CD4-positive, alpha-beta T cell (primary cell): ENCODE measurements at regions not wholly inside any gene's neighbourhood (a gene's known extent, or its start where the extent isn't known, plus 50 kb on each side); places are given as distances from the start of the nearest gene placed in this dataset.

ENCODE experiments used
- ATAC-seq: fragments of 200-7000 bp; cut with Tn5 transposase; one replicate; pipeline ENCODE4 v1.10.0; 2022; ENCODE audit warnings: mild to moderate bottlenecking; ENCODE audit not compliant: poor library complexity
- CTCF ChIA-PET: fragments of 350-600 bp; sonication (Branson Sonifier 250); formaldehyde crosslinking; loops from one replicate; lab custom pipeline; 2021; ENCODE audit warnings: antibody characterized with exemption, inconsistent platforms; lab: Charles Lee
- POLR2A ChIA-PET: fragments of 350-600 bp; sonication (Branson Sonifier 250); formaldehyde crosslinking; loops from one replicate; lab custom pipeline; 2021; ENCODE audit warnings: antibody characterized with exemption, inconsistent platforms; lab: Charles Lee
- DNase-seq, 14 experiments: peaks; one replicate each; pipeline ENCODE4 v3.0.0-alpha.2; 2013 to 2020; ENCODE audit warnings: mixed read lengths in 2 of 14
- H3K27ac ChIP-seq, 2 donors: one replicate each; pipeline versions ENCODE4 v1.5.1 to v1.7.0; 2013; ENCODE audit warnings: low read length in 2 of 2, low read depth in 1 of 2, mild to moderate bottlenecking in 1 of 2
- H3K27me3 ChIP-seq, 2 experiments: 1 replicate in 1 of 2; 2 replicates in 1 of 2; pipeline versions ENCODE4 v1.6.1 to v1.7.0; 2013; ENCODE audit warnings: low read length in 2 of 2, control low read depth in 1 of 2, mild to moderate bottlenecking in 1 of 2, moderate library complexity in 1 of 2; ENCODE audit not compliant: insufficient read depth in 2 of 2, control insufficient read depth in 1 of 2
- H3K36me3 ChIP-seq: one replicate; pipeline ENCODE4 v1.6.1; 2013; ENCODE audit warnings: low read length, control low read depth; ENCODE audit not compliant: insufficient read depth
- H3K4me1 ChIP-seq: one replicate; pipeline ENCODE4 v1.6.1; 2013; ENCODE audit warnings: low read length, control low read depth; ENCODE audit not compliant: insufficient read depth
- H3K4me3 ChIP-seq: one replicate; pipeline ENCODE4 v1.5.1; 2013; ENCODE audit warnings: mild to moderate bottlenecking, low read length, moderate library complexity
- H3K9me3 ChIP-seq, 2 experiments: 1 replicate in 1 of 2; 2 replicates in 1 of 2; pipeline versions ENCODE4 v1.6.1 to v1.7.0; 2013; ENCODE audit warnings: low read length in 2 of 2, mild to moderate bottlenecking in 2 of 2, control low read depth in 1 of 2, moderate library complexity in 1 of 2; ENCODE audit not compliant: control insufficient read depth in 1 of 2, insufficient read depth in 1 of 2
- H3K27ac Mint-ChIP-seq: one replicate; pipeline ENCODE4 v1.8.0; 2020; ENCODE audit warnings: mixed read lengths
- H3K27me3 Mint-ChIP-seq: one replicate; pipeline ENCODE4 v1.8.0; 2021; ENCODE audit warnings: mixed read lengths
- H3K36me3 Mint-ChIP-seq: one replicate; pipeline ENCODE4 v1.8.0; 2021; ENCODE audit warnings: low read depth, mixed read lengths
- H3K4me1 Mint-ChIP-seq: one replicate; pipeline ENCODE4 v1.8.0; 2021; ENCODE audit warnings: low read depth, mixed read lengths
- H3K4me3 Mint-ChIP-seq: one replicate; pipeline ENCODE4 v1.8.0; 2020; ENCODE audit warnings: mild to moderate bottlenecking, mixed read lengths
- H3K9me3 Mint-ChIP-seq: one replicate; pipeline ENCODE4 v1.8.0; 2020; ENCODE audit warnings: mixed read lengths
- intact Hi-C, 2 experiments: fragments of 100-400 bp; cut with DNase I in 1 of 2; cut with micrococcal nuclease in 1 of 2; formaldehyde crosslinking; loops; one replicate each; pipeline versions ENCODE4 v1.15.1 to v1.9.0; 2023 to 2025; cut with DNase I, micrococcal nuclease
- TF ChIP-seq, protein P1 (sequence below): fragments of 200-600 bp; IDR thresholded peaks from one replicate; pipeline ENCODE4 v1.8.0; 2022; ENCODE audit warnings: antibody characterized with exemption, mild to moderate bottlenecking

DNA sequence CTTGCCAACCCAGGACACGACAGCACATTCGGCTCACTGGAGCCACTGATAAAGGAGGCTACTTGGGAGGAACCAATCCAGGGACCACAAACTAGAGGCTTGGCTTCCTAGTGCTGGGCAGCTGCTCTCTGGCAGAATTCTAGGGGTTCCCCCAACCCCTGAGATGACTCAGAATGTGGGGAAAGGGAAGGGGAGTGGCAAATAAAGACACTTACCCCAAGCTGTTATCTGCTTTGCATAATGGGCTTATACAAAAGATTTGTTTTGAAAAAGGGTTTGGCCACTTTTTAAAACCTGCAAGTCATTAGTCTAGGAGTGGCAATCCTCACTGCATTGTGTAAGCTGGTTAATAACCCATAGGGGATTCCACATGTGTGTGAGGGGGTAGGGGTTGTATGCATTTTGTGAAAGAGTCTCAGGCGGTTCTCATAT lies 64.1 kb upstream of the LMO1 start:
- Mint-ChIP-seq H3K36me3 (no peaks in the 10 kb centered on the region), H3K27me3 (peaks cover 14% of the 10 kb centered on the region), H3K9me3 (no peaks in the 10 kb centered on the region), H3K4me1 (no peaks in the 10 kb centered on the region), H3K27ac (no peak overlapping the region), H3K4me3 (no peak overlapping the region)
- TF ChIP-seq, protein P1, sequence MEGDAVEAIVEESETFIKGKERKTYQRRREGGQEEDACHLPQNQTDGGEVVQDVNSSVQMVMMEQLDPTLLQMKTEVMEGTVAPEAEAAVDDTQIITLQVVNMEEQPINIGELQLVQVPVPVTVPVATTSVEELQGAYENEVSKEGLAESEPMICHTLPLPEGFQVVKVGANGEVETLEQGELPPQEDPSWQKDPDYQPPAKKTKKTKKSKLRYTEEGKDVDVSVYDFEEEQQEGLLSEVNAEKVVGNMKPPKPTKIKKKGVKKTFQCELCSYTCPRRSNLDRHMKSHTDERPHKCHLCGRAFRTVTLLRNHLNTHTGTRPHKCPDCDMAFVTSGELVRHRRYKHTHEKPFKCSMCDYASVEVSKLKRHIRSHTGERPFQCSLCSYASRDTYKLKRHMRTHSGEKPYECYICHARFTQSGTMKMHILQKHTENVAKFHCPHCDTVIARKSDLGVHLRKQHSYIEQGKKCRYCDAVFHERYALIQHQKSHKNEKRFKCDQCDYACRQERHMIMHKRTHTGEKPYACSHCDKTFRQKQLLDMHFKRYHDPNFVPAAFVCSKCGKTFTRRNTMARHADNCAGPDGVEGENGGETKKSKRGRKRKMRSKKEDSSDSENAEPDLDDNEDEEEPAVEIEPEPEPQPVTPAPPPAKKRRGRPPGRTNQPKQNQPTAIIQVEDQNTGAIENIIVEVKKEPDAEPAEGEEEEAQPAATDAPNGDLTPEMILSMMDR = no peak
- Histone ChIP-seq H3K4me3 (no peak overlapping the region), H3K36me3 (no peaks in the 10 kb centered on the region), H3K9me3 (peaks cover 0 to 4% of the 10 kb centered on the region in 2 experiments), H3K27ac (no peak overlapping the region), H3K27me3 (peaks cover 0 to 2% of the 10 kb centered on the region in 2 experiments), H3K4me1 (peaks cover 4% of the 10 kb centered on the region)
- ATAC-seq (no peak), DNase-seq (peak in 2 of 14 experiments; percentile 36 to 55)
- CTCF ChIA-PET = no interaction called here
- POLR2A ChIA-PET = no interaction called here
- intact Hi-C loops = no loop called here

DNA sequence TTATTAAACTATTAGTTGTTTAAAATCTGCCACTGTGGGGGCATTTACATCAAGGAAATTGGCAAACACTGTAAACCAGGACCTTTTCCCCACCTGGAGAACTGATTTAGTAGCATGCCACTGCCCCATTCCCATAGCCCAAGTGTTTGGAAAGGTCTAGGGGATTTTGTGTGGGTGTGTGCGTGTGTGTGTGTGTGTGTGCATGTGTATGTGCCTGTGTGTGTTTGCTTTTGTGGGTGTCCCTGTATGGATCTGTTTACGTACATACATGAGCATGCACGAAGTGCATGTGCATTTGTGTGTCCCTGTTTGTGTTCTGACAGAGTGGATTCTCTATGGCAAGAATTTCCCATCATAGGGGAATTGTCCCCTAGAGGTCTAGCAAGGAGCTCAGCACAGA lies 62.7 kb upstream of the LMO1 start:
- no peak for ATAC-seq
- Mint-ChIP-seq H3K36me3 (no peaks in the 10 kb centered on the region), H3K4me3 (no peak overlapping the region), H3K9me3 (no peaks in the 10 kb centered on the region), H3K27ac (no peak overlapping the region), H3K4me1 (no peaks in the 10 kb centered on the region), H3K27me3 (peaks cover 12% of the 10 kb centered on the region)
- TF ChIP-seq, protein P1 = no peak
- no peak overlapping the region for H3K27ac ChIP-seq
- H3K9me3 ChIP-seq = peaks cover 0 to 4% of the 10 kb centered on the region in 2 experiments
- no peaks in the 10 kb centered on the region for H3K36me3 ChIP-seq
- H3K27me3 ChIP-seq = peaks cover 0 to 2% of the 10 kb centered on the region in 2 experiments
- intact Hi-C loops = no loop called here
- H3K4me3 ChIP-seq = no peak overlapping the region
- ChIA-PET POLR2A (no interaction called here), CTCF (no interaction called here)
- H3K4me1 ChIP-seq = peaks cover 4% of the 10 kb centered on the region
- no peak for DNase-seq

DNA sequence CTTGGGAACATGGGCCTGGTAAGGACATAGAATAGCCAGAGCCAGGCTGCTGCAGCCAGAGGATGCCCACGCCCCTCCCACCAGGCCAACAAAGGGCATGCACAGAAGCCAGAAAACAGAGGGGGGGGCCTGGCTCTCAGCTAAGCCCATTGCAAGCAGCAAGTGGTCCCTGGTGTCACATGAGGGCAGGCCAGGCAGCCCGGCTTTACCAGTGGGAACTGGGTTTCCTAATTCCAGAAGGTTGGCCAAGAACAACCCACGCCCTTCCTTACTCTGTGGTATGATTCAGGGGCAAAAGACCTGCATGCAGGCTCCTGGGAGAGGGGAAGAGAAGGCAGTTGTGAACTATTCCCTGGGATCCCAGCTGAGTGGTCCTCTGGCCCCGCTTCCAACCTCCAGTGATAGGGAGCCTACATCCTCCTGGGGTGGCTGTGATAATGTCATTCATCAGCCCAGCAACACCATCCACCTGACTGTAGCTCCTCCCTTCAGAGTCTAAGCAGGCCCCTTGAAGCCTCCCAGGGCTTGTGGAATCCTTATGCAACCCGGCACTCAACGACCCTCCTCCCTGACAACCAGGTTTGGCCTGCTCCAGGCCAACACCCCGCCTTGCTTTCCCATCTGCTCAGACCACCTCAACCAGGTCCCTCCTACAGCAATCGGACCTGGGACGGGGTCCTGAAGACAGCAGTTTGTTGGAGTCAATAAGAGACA lies 62.1 kb upstream of the LMO1 start:
- TF ChIP-seq, protein P1 = no peak
- Mint-ChIP-seq H3K27me3 (peaks cover 6% of the 10 kb centered on the region), H3K9me3 (no peaks in the 10 kb centered on the region), H3K4me3 (no peak overlapping the region), H3K27ac (no peak overlapping the region), H3K36me3 (no peaks in the 10 kb centered on the region), H3K4me1 (no peaks in the 10 kb centered on the region)
- intact Hi-C loops = no loop called here
- ChIA-PET CTCF (no interaction called here), POLR2A (no interaction called here)
- Histone ChIP-seq H3K27ac (no peak overlapping the region), H3K27me3 (peaks cover 0 to 2% of the 10 kb centered on the region in 2 experiments), H3K36me3 (no peaks in the 10 kb centered on the region), H3K9me3 (peaks cover 0 to 4% of the 10 kb centered on the region in 2 experiments), H3K4me1 (peaks cover 4% of the 10 kb centered on the region), H3K4me3 (no peak overlapping the region)
- ATAC-seq = no peak
- no peak for DNase-seq
